GM23248 (cell line): ENCODE measurements at regions not wholly inside any gene's neighbourhood (a gene's known extent, or its start where the extent isn't known, plus 50 kb on each side); places are given as distances from the start of the nearest gene placed in this dataset.

Experiments used
- EZH2 ChIP-seq: fragments of 200-600 bp; sonication (generic); IDR thresholded peaks from 2 replicates; pipeline ENCODE4 v1.6.1; 2018; ENCODE audit warnings: antibody characterized with exemption, mild to moderate bottlenecking; ENCODE audit not compliant: insufficient read depth, poor library complexity, severe bottlenecking
- EZH2phosphoT487 ChIP-seq: fragments of 200-600 bp; sonication (generic); IDR thresholded peaks from 2 replicates; pipeline ENCODE4 v1.6.1; 2018; ENCODE audit warnings: antibody characterized with exemption, moderate library complexity, mild to moderate bottlenecking, low read depth; ENCODE audit not compliant: insufficient read depth

GRCh38 chr20:48406912-48407340, 420.9 kb downstream of the PREX1 start:
- TF ChIP-seq EZH2 = no peak
- no peak for TF ChIP-seq EZH2phosphoT487
